M059J (cell line): ENCODE measurements at regions not wholly inside any gene's neighbourhood (a gene's known extent, or its start where the extent isn't known, plus 50 kb on each side); places are given as distances from the start of the nearest gene placed in this dataset.
A peak's percentile ranks its signal among the peaks of the same experiment; 100 is the strongest.

Experiments
- DNase-seq: peaks from one replicate; pipeline ENCODE4 v3.0.0-alpha.2; 2012; ENCODE audit warnings: low read depth

GRCh38 chr6:166050559-166050958, 117.1 kb downstream of the TBXT start:
- DNase-seq = no peak

DNA sequence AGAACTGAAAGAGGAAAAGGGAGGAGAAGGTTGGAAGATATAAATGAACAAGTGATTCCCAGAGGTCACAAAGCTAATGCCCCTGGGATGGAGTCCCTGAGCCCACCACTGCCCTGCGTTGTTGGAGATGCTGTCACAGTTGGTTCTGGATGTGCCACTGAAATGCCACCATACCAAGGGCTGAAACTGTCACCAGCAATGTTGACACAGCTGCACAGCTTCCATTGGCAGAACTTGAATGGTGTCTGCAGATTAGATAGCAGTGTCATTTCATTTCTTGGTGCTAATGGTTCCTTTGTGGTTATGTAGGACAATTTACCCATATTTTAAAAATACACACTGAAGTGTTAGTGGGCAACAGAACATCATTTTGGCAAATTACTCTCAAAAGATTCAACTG, 120.7 kb downstream of the TBXT start:
- DNase-seq = no peak

DNA sequence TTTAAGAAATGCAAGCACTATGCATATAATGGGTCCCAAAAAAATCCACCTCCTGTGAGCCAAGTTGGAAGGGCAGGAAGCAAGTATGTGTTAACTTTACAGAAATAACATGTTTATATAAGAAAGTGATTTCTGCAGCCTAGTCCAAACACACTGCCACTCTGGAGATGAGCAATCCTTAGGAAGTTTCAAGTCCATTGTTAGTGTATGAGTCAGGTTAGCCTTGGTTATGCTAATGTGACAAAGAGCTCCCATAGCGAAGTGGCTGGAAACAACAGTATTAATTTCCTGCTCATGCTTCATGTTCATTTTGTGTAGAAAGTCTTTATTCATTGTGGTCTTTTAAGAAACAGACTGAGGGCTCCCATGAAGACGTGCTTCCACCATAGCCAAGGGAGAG, 121.4 kb downstream of the TBXT start:
- peak; percentile 77 for DNase-seq

GRCh38 chr6:166045860-166046200, 121.8 kb downstream of the TBXT start:
- DNase-seq = no peak

GRCh38 chr6:166045173-166045859, 122.3 kb downstream of the TBXT start:
- DNase-seq = no peak

DNA sequence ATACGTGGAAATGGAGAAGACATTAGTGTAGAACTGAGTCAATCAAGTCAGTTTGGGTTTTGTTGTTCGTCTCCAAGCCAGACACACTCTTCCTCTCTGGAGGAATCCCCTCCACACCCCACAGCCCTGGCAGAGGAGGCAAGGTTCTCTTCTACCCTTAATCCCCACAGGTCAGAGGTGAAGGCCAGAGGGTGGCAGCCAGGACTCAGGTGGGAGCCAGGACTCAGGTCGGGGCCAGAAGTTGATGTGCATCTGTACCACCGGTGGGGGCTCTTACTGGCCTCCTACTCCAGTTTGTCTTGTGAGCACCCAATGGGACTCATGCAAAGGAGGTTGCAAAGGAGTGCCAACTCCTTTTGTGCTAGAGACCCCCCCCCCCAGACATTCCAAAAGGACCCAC, 126.4 kb downstream of the TBXT start:
- DNase-seq = no peak

- no peak for DNase-seq
These were observed 127.4 kb downstream of the TBXT start for GRCh38 chr6:166040292-166040691.

DNA sequence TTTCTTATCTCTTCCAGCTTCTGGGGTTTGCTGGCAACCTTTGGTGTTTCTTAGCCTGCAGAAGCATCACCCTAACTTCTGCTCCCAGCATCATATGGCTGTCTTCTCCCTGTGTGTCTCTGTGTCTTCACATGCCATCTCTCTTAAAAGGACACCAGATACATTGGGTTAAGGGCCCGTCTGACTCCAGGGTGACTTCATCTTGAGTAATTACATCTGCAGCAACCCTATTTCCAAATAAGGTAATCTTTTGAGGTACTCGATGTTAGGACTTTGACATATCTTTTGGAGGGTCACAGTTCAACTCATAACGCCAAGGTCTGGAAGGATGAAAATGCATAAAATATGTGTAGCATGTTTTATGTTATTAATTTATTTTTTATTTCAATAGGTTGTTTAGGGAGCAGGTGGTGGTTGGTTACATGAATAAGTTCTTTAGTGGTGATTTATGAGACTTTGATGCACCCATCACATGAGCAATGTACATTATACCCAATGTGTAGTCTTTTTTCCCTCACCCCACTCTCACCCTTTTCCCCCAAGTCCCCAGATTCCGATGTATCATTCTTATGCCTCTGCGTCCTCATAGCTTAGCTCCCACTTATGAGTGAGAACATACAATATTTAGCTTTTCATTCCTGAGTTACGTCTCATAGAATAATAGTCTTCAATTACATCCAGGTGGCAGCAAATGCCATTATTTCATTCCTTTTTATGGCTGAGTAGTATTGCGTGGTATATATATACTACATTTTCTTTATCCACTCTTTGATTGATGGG, 131.1 kb downstream of the TBXT start:
- DNase-seq = peak; percentile 24

GRCh38 chr6:166032366-166033200, 135.1 kb downstream of the TBXT start:
- peak; percentile 85 for DNase-seq

- DNase-seq = no peak
These were observed 136.4 kb downstream of the TBXT start for GRCh38 chr6:166031275-166031674.

DNA sequence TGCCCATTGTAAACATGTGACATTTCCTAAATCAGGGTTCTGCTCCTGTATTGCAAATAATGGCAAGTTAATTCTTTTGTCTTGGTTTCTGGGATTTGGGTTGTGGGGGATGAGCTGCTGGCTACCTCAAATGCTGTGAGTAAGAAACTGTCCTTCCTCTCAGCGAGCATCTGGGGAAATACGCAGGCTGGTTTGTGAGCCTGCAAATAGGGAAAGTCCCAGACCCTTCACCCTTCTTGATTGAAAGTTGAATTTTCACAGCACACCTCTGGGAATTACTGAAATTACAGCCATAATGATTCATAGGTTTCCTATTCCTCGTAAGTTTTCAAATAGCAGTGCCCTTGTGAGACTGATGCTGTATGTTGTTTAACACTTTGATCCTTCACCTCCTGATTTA, 138.1 kb downstream of the TBXT start:
- DNase-seq = peak; percentile 25

DNA sequence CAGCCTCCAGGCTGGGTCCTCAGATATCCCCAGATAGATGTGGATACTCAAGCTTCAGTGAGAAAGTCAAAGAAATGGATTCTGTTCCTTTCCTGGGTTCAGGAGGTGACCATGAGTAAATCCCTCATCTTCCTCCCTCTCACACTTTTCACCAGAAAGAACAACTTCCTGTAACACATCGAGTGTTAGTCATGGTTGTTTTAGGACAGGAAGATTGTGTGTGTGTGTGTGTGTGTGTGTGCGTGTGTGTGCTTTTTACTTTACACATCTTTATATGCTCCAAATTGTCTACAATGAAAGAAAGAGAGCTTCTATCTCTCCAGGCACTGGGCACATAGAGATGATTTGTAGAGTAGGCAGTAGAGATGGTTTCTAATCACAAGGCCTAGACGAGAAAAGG, 139.9 kb downstream of the TBXT start:
- DNase-seq = peak; percentile 31

- DNase-seq = no peak
These were observed 141.0 kb downstream of the TBXT start for GRCh38 chr6:166026586-166027126.

GRCh38 chr6:166025149-166025898, 142.3 kb downstream of the TBXT start:
- peak; percentile 82 for DNase-seq

DNA sequence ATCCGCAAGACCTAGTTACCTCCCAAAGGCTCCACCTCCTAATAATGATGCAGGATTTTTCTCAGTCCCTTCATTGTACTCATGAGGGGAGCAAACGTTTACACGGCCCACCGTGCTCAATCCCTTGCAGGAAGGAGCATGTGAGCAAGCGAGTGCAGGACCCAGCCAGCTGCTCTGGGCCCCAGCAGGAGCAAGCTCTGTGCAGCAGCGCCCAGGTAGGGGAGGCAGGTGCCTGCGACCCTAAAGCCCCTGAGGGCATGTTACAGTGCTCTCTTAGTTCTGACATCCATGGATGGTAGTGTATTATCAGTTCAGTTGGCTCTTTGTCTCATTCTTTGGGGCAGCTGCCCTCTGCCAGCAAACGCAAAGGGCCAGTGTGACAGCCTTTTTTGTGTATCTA, 143.4 kb downstream of the TBXT start:
- DNase-seq = no peak

- DNase-seq = no peak
These were observed 144.2 kb downstream of the TBXT start for GRCh38 chr6:166023273-166023989.

DNA sequence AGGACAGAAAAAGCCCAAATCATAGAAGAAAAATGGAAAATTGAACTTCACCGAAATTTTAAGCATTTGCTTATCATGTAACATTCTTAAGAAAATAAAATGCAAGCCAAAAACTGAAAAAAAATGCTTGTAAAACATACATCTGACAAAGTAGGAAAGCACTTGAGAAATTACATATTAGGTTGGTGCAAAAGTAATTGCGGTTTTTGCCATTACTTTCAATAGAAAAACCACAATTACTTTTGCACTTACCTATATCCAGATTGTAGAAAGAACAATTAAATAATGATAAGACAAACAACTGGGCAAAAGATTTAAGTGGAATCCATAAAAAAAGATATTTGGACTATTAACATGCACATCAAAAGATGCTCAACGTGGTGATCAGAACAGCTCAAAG, 146.2 kb downstream of the TBXT start:
- no peak for DNase-seq

DNA sequence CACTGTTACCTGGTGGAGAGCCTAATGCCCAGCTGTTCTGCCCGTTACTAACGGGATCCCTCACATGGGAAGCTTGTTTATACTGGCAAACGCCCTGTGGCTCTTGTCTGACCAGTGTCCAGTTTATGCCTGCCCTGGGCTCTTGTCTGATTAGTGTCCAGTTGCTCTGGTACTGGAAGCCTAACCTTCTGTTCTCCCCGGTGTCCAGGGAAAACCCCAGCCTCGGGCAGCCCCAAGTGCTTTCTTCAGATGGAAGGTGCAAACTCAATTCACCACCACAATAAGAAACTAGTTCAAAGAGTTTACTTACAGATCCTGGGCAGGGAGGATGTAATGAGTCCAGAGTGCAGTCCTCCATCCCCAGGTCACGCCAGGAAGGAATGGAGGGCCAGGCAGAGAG, 148.4 kb downstream of the TBXT start:
- peak; percentile 38 for DNase-seq

DNA sequence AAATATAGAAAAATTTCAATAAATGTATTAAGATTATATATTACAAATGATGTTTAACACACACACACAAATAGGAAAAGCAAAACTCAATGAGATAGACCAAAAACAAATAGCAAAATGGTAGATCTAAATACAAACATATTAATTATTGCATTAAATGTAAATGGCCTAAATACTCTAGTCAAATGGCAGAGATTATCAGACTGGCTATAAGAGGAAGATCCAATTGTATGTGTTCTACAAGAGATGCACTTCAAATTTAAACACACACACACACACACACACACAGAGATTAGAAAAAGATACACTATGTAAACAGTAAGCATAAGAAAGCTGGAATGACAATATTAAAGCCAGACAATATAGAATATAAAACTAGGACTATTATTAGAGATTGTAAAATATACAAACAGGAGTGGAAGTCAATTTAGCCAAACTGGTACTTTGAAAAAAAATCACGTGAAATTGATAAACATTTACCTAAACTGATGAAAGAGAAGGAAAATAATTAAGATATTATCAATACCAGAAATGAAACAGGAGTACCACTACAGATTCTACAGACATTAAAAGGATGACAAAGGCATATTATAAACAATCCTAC, 150.5 kb downstream of the TBXT start:
- DNase-seq = no peak

DNA sequence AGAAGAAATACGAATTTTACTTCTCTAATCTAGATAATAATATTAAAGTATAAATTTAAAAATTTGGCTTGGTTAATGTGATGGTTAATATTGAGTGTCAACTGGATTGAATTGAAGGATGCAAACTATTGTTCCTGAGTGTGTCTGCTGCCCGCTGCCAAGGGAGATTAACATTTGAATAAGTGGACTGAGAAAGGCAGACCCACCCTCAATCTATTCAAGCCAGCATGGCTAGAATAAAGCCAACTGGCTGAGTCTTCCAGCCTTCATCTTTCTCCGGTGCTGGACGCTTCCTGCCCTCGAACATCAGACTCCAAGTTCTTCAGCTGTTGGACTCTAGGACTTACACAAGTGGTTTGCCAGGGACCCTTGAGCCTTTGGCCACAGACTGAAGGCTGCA, 152.7 kb downstream of the TBXT start:
- DNase-seq = no peak
